Glomerular visceral epithelial cell (primary cell): ENCODE measurements at regions not wholly inside any gene's neighbourhood (a gene's known extent, or its start where the extent isn't known, plus 50 kb on each side); places are given as distances from the start of the nearest gene placed in this dataset.
"Not testable (repeated sequence)": the region's sequence is repeated elsewhere in the genome, so short reads cannot be mapped to it uniquely, and the experiment has no call there.

Source experiments
- DNase-seq: peaks from one replicate; pipeline ENCODE4 v3.0.0-alpha.2; 2016; ENCODE audit errors: extremely low spot score

DNA sequence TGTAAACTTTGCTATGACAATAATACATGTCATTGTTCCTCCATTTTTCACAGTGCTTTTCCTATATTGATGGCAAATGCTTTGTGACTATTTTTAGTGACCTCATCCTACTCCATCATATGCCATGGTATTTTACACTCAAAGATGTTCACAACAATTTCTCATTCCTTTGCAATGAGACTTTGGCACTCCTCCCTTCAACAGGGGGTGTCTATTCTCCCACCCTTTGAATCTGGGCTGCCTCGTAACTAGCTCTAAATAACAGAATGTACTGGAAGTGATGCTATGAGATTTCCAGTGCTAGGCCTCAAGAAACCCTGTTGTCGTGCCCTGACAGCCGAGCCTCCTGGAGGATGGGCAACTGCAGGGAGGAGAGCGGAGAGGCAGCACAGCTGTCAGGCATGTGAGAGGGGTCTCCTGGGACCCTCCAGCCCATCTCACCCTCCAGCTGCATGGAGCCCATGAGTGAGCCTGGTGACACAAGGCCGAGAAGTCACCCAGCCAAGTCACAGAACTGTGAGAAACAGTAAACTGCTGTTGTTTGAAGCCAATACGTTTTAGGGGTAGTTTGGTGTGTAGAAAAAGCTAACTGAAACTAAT, 103.1 kb upstream of the APCDD1 start:
- no peak for DNase-seq

DNA sequence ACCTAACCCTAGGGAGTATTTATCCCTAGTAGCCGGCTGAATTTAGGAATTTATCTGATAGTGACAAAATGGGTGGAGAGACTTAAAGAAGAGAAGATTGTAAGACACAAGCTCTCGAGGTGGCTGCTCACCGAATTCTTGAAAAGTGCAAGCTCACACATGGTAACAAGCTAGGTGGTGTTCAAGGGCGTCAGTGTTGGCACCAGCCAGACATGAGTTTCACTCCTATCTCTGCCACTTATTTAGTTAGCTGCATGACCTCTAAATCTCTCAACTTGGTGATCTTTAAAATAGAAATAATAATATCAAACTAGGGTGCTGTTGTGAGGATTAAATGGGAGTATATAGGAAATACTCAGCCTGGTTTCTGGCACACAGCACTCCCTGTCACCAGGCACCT, 102.6 kb upstream of the APCDD1 start:
- no peak for DNase-seq

GRCh38 chr18:10352671-10353070, 101.8 kb upstream of the APCDD1 start:
- no peak for DNase-seq

GRCh38 chr18:10353791-10354190, 100.6 kb upstream of the APCDD1 start:
- no peak for DNase-seq

GRCh38 chr18:10354241-10354811, 100.1 kb upstream of the APCDD1 start:
- DNase-seq = no peak

DNA sequence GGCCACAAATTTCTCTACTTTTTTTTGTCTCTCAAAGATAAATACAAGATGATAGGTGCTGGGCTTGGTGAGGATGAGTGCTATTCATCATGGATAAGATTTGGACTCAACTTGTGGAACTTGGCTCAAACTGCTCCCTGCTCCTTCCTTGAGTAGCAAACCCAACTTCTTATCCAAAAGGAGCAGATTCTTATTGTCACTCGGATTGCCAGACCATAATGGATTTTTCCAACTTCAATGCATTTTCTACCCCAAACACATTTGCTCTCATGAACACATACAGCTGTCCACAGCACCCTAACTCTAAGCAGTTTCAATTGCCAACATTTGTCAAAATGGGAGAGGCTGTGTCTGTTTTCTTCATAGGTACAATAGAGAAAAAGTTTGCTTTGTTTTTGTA, 99.5 kb upstream of the APCDD1 start:
- DNase-seq = no peak

GRCh38 chr18:10356999-10357398, 97.4 kb upstream of the APCDD1 start:
- DNase-seq = not testable (repeated sequence)

- DNase-seq = no peak
These were observed 92.8 kb upstream of the APCDD1 start for GRCh38 chr18:10361660-10362059.

- no peak for DNase-seq
These were observed 89.4 kb upstream of the APCDD1 start for GRCh38 chr18:10365021-10365500.

GRCh38 chr18:10365901-10366300, 88.5 kb upstream of the APCDD1 start:
- no peak for DNase-seq

DNA sequence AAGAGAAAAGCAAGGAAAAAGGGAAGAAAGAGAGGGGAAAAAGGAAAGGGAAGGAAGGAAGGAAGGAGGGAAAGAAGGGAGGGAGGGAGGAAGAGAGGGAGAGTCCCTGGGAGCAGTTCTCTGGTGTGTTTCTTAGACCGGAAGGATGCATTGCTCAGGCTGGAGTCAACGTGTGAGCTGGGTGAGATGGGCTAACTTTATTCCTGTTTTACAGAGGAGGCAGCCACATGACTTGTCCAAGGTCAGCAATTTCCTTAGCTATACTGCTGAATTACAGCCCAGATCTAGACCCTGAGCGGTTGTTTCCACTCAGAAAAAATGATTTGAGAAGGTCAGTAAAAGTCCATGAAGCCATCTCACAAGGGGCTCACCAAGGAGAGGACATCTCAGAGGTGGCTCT, 86.6 kb upstream of the APCDD1 start:
- DNase-seq = no peak

GRCh38 chr18:10368456-10369453, 85.7 kb upstream of the APCDD1 start:
- DNase-seq = no peak

GRCh38 chr18:10370716-10371115, 83.7 kb upstream of the APCDD1 start:
- DNase-seq = no peak

DNA sequence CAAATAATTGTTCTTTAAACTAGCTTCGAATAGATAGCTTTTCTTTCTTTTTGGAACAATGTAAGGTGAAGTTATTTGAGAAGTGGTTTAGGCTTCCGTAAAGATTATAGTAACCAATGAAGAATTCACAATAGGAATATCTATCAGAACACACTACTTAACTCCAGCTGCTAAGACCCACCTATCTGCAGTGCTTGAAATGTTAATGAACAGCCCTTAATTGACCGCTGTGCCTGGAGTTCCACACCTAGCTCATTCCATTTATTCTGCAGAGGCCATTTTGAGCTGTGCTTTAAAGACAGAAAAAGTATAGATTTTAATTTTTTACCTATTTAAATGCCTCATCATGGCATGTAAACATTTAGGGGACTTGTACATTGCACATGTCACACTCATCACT, 83.3 kb upstream of the APCDD1 start:
- no peak for DNase-seq

DNA sequence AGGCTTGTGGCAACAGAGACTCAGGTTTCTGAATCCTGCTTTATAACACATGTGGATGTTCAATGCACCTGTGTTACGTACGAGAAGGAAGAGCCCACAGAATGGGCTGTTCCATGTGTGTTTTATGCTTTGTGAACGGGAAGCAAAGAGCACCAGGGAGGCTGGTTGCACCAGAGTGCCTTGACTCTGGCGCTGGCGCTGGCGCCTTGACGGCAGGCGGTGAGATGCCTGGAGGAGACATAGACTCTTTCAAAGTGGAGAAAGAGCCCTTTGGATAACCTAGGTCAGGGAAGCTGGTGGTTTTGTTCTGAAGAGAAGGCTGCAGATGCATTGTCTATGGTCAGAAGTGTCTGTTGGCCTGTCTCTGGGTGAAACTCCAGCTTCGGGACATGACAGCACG, 80.2 kb upstream of the APCDD1 start:
- no peak for DNase-seq

DNA sequence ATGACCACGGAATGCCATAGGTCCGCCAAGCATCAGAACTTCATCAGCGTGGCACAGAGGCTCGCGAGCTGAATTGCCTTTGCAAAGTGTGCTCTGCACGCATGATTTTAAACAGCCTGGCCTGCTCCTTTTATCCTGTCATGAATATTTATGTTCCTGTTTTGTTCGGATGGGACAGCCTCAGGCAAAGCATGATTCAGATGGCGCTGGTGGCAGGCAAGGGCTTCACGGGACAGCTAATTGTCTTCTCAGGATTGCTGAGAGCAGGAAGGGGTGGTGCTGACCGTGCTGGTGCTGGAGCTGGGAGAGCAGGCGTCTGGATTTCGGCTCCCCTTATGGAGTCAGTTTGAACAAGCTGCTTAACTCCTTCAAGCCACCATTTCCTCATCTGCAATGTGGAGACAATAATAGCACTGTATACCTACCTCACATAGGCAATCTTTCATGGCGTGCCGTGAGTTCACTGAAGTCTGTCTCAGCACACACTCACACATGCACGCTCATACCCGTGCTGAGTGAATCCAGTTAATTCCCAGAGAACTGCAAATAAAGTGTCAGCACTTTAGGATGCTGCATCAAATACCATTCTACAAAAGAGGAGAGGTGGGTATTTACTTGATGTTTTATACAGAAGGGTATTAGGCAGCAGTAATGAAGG, 79.7 kb upstream of the APCDD1 start:
- DNase-seq = no peak

GRCh38 chr18:10376731-10377130, 77.7 kb upstream of the APCDD1 start:
- DNase-seq = no peak

DNA sequence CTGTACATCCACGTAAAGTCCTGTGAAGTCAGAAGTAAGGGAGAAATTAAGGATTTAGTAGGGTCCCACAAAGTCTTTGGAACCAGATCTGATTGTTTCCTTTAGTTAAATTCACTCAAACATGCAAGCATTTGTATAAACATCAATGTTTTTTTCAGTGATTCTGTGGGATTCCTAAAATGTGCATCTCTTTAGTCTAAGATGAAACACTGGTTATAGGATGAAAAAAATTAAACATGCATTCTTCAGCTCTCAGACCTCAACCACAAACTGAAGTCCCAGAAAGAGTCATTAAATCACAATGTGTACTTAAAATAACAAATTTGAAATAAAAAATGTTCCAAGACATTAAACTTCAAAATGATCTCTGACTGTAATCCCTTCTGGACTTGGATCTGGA, 76.5 kb upstream of the APCDD1 start:
- DNase-seq = no peak

DNA sequence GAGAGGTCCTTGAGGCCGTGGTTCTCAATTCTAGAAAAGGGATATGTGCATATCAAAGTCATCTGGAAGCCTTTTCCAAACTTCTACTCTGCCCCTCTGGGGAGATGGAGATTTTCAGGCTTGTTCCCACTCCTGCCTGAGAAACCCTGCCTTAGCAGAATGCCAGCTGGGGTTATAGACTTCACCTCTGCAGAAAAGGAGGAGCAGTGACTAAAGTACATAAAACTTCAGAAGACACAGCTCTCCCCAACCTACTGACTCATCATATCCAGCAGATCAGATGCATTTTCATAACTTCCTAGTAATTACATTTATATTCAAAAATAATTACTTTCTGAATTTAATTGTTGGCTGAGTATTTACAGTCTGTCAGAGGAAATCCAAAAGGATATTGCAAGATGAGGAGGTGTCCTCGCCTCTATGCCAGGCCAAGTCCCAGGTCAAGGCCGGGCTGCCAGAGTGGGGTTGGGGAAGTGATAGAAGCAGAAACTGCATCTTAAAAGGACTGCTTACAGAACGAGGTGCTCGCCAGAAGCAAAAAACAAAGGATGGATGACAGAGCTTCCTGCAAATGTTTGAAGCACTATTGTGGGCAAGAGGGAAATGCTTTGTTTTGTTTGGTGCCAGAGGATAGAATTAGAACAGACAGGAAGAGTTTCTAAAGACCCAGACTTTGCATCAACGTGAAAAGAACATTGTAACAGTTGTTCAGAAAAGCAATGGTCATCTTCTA, 75.6 kb upstream of the APCDD1 start:
- DNase-seq = no peak

- no peak for DNase-seq
These were observed 74.9 kb upstream of the APCDD1 start for GRCh38 chr18:10379522-10379921.

GRCh38 chr18:10381516-10381915, 72.9 kb upstream of the APCDD1 start:
- no peak for DNase-seq

DNA sequence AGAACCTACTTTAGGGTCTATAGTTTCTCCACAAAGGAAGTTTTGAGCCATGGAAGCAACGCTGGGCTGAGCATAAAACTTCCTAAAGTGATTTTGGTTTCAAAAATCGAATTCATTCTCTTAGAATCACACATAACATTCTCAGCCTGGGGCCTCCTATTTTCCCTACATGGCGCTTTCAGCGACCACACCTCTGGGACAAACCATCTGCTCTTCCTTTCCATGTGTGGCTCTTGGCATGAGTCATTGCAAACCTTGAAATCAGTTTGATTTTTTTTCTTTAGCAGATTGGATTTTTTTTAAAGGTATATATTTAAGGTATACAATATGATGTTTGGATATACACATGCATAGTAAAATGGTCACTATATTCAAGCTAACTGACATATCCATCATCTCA, 72.5 kb upstream of the APCDD1 start:
- DNase-seq = no peak
